ENCODE measurements at regions not wholly inside any gene's neighbourhood (a gene's known extent, or its start where the extent isn't known, plus 50 kb on each side); places are given as distances from the start of the nearest gene placed in this dataset.
"Not testable (repeated sequence)": the region's sequence is repeated elsewhere in the genome, so short reads cannot be mapped to it uniquely, and the experiment has no call there.

- H3K27me3 ChIP-seq (replicated peaks in 1 of 2; ENCODE audit: control insufficient read depth in 2 of 2, insufficient read depth in 2 of 2, low read length in 1 of 2); H3K4me2 ChIP-seq (ENCODE audit: control insufficient read depth, insufficient read depth); in situ Hi-C loops (cut with MboI); H3K4me3 ChIP-seq; H2AFZ ChIP-seq (ENCODE audit: control insufficient read depth, low read depth, low read length); H3K9me3 ChIP-seq (replicated peaks; ENCODE audit: control insufficient read depth, insufficient read depth, low read length); ATAC-seq; POLR2A ChIA-PET; RAD21 ChIA-PET (ENCODE audit: unreplicated experiment); H3K36me3 ChIP-seq (ENCODE audit: control insufficient read depth in 2 of 2, insufficient read depth in 2 of 2, low read length in 1 of 2); H3K9ac ChIP-seq (ENCODE audit: control insufficient read depth, insufficient read depth, low read length); FAIRE-seq; intact Hi-C loops (cut with micrococcal nuclease; ENCODE audit: unreplicated experiment); DNase-seq (ENCODE audit: low read depth, low spot score); H3K79me2 ChIP-seq (ENCODE audit: control insufficient read depth, insufficient read depth, low read length); H4K20me1 ChIP-seq (ENCODE audit: control insufficient read depth, insufficient read depth); H3K27ac ChIP-seq (ENCODE audit: control insufficient read depth, insufficient read depth); BruUV-seq (replicated peaks); H3K4me1 ChIP-seq (ENCODE audit: control insufficient read depth, insufficient read depth, low read length): not testable (repeated sequence)
- 72% methylated on average over 31 of the region's 39 CpGs for WGBS (ENCODE audit: insufficient coverage, insufficient replicate concordance, low lambda C conversion rate, missing lambda C conversion rate)
- CTCF ChIA-PET = interaction anchor here (0.6 kb wide), 1 partner anchor 83 kb away, joined by 3 read pairs; no protein-coding TSS in a partner anchor
- SMC1A ChIA-PET (ENCODE audit: uncharacterized antibody, unreplicated experiment) = interaction anchor here (1.4 kb wide), 1 partner anchor 10 kb away, joined by 3 read pairs; no protein-coding TSS in a partner anchor
Measured at GRCh38 chr13:62447771-62448382, 1032.2 kb upstream of the PCDH20 start.

DNA sequence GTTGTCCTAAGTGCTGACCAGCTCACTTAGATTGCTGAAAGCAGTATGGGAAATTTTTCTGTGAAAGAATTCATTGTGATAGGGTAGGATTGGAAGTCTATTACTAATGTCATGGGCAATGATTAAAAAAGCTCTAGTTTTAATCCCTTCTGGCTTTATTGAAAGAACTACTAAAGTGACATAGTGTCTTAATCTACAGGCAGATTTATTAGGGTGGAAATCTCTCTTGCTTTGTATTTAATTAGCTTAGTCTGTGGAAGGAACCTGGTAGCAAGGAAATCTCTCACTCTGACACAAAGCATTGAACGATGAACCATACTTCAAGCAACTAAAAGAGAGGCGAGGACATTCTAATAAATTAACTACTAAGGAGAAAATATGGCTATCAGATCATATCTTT lies 1029.2 kb upstream of the PCDH20 start:
- Histone ChIP-seq H3K9ac (ENCODE audit: control insufficient read depth, insufficient read depth, low read length) (no peak overlapping the region), H3K79me2 (ENCODE audit: control insufficient read depth, insufficient read depth, low read length) (no peaks in the 10 kb centered on the region), H3K9me3 (replicated peaks; ENCODE audit: control insufficient read depth, insufficient read depth, low read length) (no peaks in the 10 kb centered on the region), H2AFZ (ENCODE audit: control insufficient read depth, low read depth, low read length) (no peak overlapping the region), H3K4me1 (ENCODE audit: control insufficient read depth, insufficient read depth, low read length) (no peaks in the 10 kb centered on the region), H3K4me3 (no peak overlapping the region), H3K27me3 (replicated peaks in 1 of 2; ENCODE audit: control insufficient read depth in 2 of 2, insufficient read depth in 2 of 2, low read length in 1 of 2) (no peaks in the 10 kb centered on the region), H3K27ac (ENCODE audit: control insufficient read depth, insufficient read depth) (no peak overlapping the region), H3K4me2 (ENCODE audit: control insufficient read depth, insufficient read depth) (no peak overlapping the region), H3K36me3 (ENCODE audit: control insufficient read depth in 2 of 2, insufficient read depth in 2 of 2, low read length in 1 of 2) (no peaks in the 10 kb centered on the region), H4K20me1 (ENCODE audit: control insufficient read depth, insufficient read depth) (no peaks in the 10 kb centered on the region)
- no peak for FAIRE-seq
- ChIA-PET RAD21 (ENCODE audit: unreplicated experiment) (no interaction called here), POLR2A (no interaction called here), SMC1A (ENCODE audit: uncharacterized antibody, unreplicated experiment) (interaction anchor here (1.0 to 1.5 kb wide), 2 partner anchors 9 to 11 kb away, joined by 3 to 7 read pairs; no protein-coding TSS in a partner anchor), CTCF (interaction anchor here (0.6 to 1.2 kb wide), 3 partner anchors 10 to 15 kb away, joined by 3 read pairs; no protein-coding TSS in a partner anchor)
- in situ Hi-C loops (cut with MboI) = no loop called here
- intact Hi-C loops (cut with micrococcal nuclease; ENCODE audit: unreplicated experiment) = no loop called here
- no peak for ATAC-seq
- 25% methylated on average over 2 of the region's 2 CpGs for WGBS (ENCODE audit: insufficient coverage, insufficient replicate concordance, low lambda C conversion rate, missing lambda C conversion rate)
- TF ChIP-seq ZNF24 (IDR thresholded peaks at IDR 0.05) (no peak), ATF2 (IDR thresholded peaks at IDR 0.05; ENCODE audit: low read length) (no peak), ZNF384 (IDR thresholded peaks at IDR 0.05; ENCODE audit: borderline replicate concordance, low read depth, low read length) (no peak), ZBTB33 (IDR thresholded peaks at IDR 0.05) (no peak)
- no peak for DNase-seq (ENCODE audit: low read depth, low spot score)
- BruUV-seq (replicated peaks) = no TSS peak
